ENCODE measurements at regions not wholly inside any gene's neighbourhood (a gene's known extent, or its start where the extent isn't known, plus 50 kb on each side); places are given as distances from the start of the nearest gene placed in this dataset.

GRCh38 chr2:35063836-35064235 is 1291.7 kb upstream of the CRIM1 start:
- H3K27me3 ChIP-seq (replicated peaks; ENCODE audit: control insufficient read depth, insufficient read depth, low read length): no peaks in the 10 kb centered on the region
- peaks cover 2% of the 10 kb centered on the region for H3K9me3 ChIP-seq (ENCODE audit: control insufficient read depth, low read length)
- no peak overlapping the region for H3K9ac ChIP-seq (ENCODE audit: low read length)
- DNase-seq (ENCODE audit: low read depth): no peak
- no peaks in the 10 kb centered on the region for H3K4me1 ChIP-seq (ENCODE audit: control insufficient read depth, insufficient read depth, low read length)
- no peaks in the 10 kb centered on the region for H3K36me3 ChIP-seq (ENCODE audit: control insufficient read depth, insufficient read depth, low read length, severe bottlenecking)
- no peak overlapping the region for H3K4me3 ChIP-seq (ENCODE audit: low read length)

- no peaks in the 10 kb centered on the region for H3K27me3 ChIP-seq (replicated peaks; ENCODE audit: control insufficient read depth, insufficient read depth, low read length)
- no peak overlapping the region for H3K9ac ChIP-seq (ENCODE audit: low read length)
- no peaks in the 10 kb centered on the region for H3K9me3 ChIP-seq (ENCODE audit: control insufficient read depth, low read length)
- H3K4me1 ChIP-seq (ENCODE audit: control insufficient read depth, insufficient read depth, low read length): no peaks in the 10 kb centered on the region
- H3K36me3 ChIP-seq (ENCODE audit: control insufficient read depth, insufficient read depth, low read length, severe bottlenecking): no peaks in the 10 kb centered on the region
- H3K4me3 ChIP-seq (ENCODE audit: low read length): no peak overlapping the region
- DNase-seq (ENCODE audit: low read depth): no peak
These were observed 1319.7 kb upstream of the CRIM1 start for GRCh38 chr2:35035883-35036282.

- no peak for DNase-seq (ENCODE audit: low read depth)
These were observed 1321.8 kb upstream of the CRIM1 start for GRCh38 chr2:35033748-35034147.

DNA sequence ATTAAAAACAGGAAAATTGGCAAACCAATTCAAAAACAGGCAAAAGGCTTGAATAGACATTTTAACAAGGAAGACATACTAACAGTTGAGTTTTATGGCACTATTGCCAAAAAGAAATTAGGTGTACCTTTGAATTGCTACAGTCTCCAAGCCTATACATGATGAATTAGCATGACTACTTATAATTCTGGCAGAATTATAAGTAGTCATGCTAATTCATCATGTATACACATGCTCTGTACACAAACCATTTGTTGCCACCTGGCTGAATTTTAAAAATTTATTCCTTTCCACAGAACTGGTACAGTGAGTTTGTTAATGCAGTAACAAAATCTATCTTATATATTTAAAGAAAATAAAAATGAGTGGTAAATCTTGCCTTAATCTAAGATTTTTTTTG is 1332.0 kb upstream of the CRIM1 start:
- no peak overlapping the region for H3K4me3 ChIP-seq (ENCODE audit: low read length)
- H3K9me3 ChIP-seq (ENCODE audit: control insufficient read depth, low read length): no peaks in the 10 kb centered on the region
- H3K9ac ChIP-seq (ENCODE audit: low read length): no peak overlapping the region
- H3K36me3 ChIP-seq (ENCODE audit: control insufficient read depth, insufficient read depth, low read length, severe bottlenecking): no peaks in the 10 kb centered on the region
- no peak for DNase-seq (ENCODE audit: low read depth)
- no peaks in the 10 kb centered on the region for H3K4me1 ChIP-seq (ENCODE audit: control insufficient read depth, insufficient read depth, low read length)
- H3K27me3 ChIP-seq (replicated peaks; ENCODE audit: control insufficient read depth, insufficient read depth, low read length): no peaks in the 10 kb centered on the region

More at GRCh38 chr2:35033748-35034147, 1321.8 kb upstream of the CRIM1 start:
- Histone ChIP-seq H3K9me3 (ENCODE audit: control insufficient read depth, low read length) (no peaks in the 10 kb centered on the region), H3K27me3 (replicated peaks; ENCODE audit: control insufficient read depth, insufficient read depth, low read length) (no peaks in the 10 kb centered on the region), H3K36me3 (ENCODE audit: control insufficient read depth, insufficient read depth, low read length, severe bottlenecking) (no peaks in the 10 kb centered on the region), H3K9ac (ENCODE audit: low read length) (no peak overlapping the region), H3K4me3 (ENCODE audit: low read length) (no peak overlapping the region), H3K4me1 (ENCODE audit: control insufficient read depth, insufficient read depth, low read length) (no peaks in the 10 kb centered on the region)

DNA sequence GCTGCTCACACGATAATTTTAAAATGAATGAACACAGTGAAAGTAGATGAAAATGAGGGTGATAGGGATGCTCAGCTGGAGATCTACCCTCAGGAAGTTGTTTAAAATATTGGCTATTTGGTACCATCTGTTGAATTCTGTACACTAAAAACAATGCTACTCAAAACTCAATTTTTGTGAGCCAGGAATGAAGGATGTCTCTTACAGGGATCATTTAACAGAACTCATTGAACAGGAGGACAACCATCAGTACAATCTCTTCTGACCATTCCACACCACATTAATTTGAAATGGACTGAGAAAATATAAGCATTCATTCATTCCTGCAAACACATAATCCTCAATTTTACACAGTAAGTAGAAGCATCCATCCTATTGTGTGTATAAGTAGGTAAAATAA is 1355.1 kb upstream of the CRIM1 start:
- no peaks in the 10 kb centered on the region for H3K27me3 ChIP-seq (replicated peaks; ENCODE audit: control insufficient read depth, insufficient read depth, low read length)
- H3K36me3 ChIP-seq (ENCODE audit: control insufficient read depth, insufficient read depth, low read length, severe bottlenecking): no peaks in the 10 kb centered on the region
- H3K9ac ChIP-seq (ENCODE audit: low read length): no peak overlapping the region
- no peak for DNase-seq (ENCODE audit: low read depth)
- no peaks in the 10 kb centered on the region for H3K4me1 ChIP-seq (ENCODE audit: control insufficient read depth, insufficient read depth, low read length)
- H3K4me3 ChIP-seq (ENCODE audit: low read length): no peak overlapping the region
- no peaks in the 10 kb centered on the region for H3K9me3 ChIP-seq (ENCODE audit: control insufficient read depth, low read length)

DNA sequence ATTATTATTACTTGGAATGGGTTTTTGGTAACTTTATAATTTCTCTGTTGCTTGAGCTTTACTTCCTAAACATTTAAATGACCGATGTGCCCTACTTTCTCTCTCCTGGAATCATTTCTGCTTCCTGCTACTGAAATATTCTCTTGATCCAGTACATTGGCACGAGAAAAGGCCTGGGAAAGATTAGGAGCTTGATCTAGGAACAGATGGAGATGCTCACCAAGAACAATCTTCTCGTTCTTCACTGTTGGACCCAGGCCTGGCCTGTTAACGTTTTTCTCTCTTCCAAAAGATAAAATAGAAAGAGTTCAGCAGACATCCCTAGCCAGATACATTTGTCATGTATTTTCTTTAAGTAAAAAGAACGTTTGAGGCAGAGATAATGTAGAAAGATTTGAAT is 1356.8 kb upstream of the CRIM1 start:
- Histone ChIP-seq H3K4me3 (ENCODE audit: low read length) (no peak overlapping the region), H3K9ac (ENCODE audit: low read length) (no peak overlapping the region), H3K27me3 (replicated peaks; ENCODE audit: control insufficient read depth, insufficient read depth, low read length) (no peaks in the 10 kb centered on the region), H3K36me3 (ENCODE audit: control insufficient read depth, insufficient read depth, low read length, severe bottlenecking) (no peaks in the 10 kb centered on the region), H3K4me1 (ENCODE audit: control insufficient read depth, insufficient read depth, low read length) (no peaks in the 10 kb centered on the region), H3K9me3 (ENCODE audit: control insufficient read depth, low read length) (no peaks in the 10 kb centered on the region)
- no peak for DNase-seq (ENCODE audit: low read depth)

- Histone ChIP-seq H3K27me3 (replicated peaks; ENCODE audit: control insufficient read depth, insufficient read depth, low read length) (no peaks in the 10 kb centered on the region), H3K36me3 (ENCODE audit: control insufficient read depth, insufficient read depth, low read length, severe bottlenecking) (no peaks in the 10 kb centered on the region)
These were observed 1357.8 kb upstream of the CRIM1 start for GRCh38 chr2:34997779-34998178.

GRCh38 chr2:34995196-34995595 is 1360.4 kb upstream of the CRIM1 start:
- no peak for DNase-seq (ENCODE audit: low read depth)
- Histone ChIP-seq H3K9ac (ENCODE audit: low read length) (no peak overlapping the region), H3K27me3 (replicated peaks; ENCODE audit: control insufficient read depth, insufficient read depth, low read length) (no peaks in the 10 kb centered on the region), H3K9me3 (ENCODE audit: control insufficient read depth, low read length) (peaks cover 3% of the 10 kb centered on the region), H3K36me3 (ENCODE audit: control insufficient read depth, insufficient read depth, low read length, severe bottlenecking) (no peaks in the 10 kb centered on the region), H3K4me3 (ENCODE audit: low read length) (no peak overlapping the region), H3K4me1 (ENCODE audit: control insufficient read depth, insufficient read depth, low read length) (no peaks in the 10 kb centered on the region)

More at GRCh38 chr2:34997779-34998178, 1357.8 kb upstream of the CRIM1 start:
- H3K9ac ChIP-seq (ENCODE audit: low read length): no peak overlapping the region
- no peaks in the 10 kb centered on the region for H3K4me1 ChIP-seq (ENCODE audit: control insufficient read depth, insufficient read depth, low read length)
- no peak for DNase-seq (ENCODE audit: low read depth)
- no peaks in the 10 kb centered on the region for H3K9me3 ChIP-seq (ENCODE audit: control insufficient read depth, low read length)
- H3K4me3 ChIP-seq (ENCODE audit: low read length): no peak overlapping the region

DNA sequence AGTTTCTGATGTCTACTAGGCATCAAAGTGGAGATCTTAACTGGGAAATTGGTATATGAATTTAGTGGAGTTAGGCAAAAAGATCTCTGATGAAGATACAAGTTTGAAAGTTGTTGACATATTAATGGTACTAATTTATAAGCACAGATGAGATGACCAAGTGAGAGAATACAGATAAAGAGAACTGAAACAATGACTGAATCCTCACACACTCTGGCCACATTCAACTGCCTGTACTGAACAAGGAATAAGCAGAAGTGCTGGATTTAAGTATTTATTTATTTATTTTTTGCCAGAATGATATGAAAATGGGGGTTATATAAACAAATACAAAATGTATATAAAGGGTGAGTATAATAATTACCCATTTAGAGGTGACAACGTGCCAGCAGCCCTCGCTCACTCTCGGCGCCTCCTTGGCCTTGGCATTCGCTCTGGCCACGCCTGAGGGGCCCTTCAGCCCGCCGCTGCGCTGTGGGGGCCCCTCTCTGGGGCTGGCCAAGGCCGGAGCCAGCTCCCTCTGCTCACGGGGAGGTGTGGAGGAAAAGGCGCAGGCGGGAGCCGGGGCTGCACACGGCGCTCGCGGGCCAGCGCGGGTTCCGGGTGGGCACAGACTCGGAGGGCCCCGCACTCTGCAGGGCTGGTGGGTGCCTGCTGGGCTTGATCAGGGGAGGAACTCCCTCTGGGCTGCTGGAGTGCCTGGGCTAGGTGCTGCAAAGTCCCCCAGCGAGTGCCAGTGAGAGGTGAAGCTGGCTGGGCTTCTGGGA is 1363.9 kb upstream of the CRIM1 start:
- H3K9me3 ChIP-seq (ENCODE audit: control insufficient read depth, low read length): peaks cover 3% of the 10 kb centered on the region
- H3K27me3 ChIP-seq (replicated peaks; ENCODE audit: control insufficient read depth, insufficient read depth, low read length): no peaks in the 10 kb centered on the region
- no peak overlapping the region for H3K9ac ChIP-seq (ENCODE audit: low read length)
- DNase-seq (ENCODE audit: low read depth): no peak
- H3K36me3 ChIP-seq (ENCODE audit: control insufficient read depth, insufficient read depth, low read length, severe bottlenecking): no peaks in the 10 kb centered on the region
- no peak overlapping the region for H3K4me3 ChIP-seq (ENCODE audit: low read length)
- no peaks in the 10 kb centered on the region for H3K4me1 ChIP-seq (ENCODE audit: control insufficient read depth, insufficient read depth, low read length)

- no peak for DNase-seq (ENCODE audit: low read depth)
- H3K4me3 ChIP-seq (ENCODE audit: low read length): no peak overlapping the region
- H3K27me3 ChIP-seq (replicated peaks; ENCODE audit: control insufficient read depth, insufficient read depth, low read length): no peaks in the 10 kb centered on the region
- no peaks in the 10 kb centered on the region for H3K4me1 ChIP-seq (ENCODE audit: control insufficient read depth, insufficient read depth, low read length)
- H3K36me3 ChIP-seq (ENCODE audit: control insufficient read depth, insufficient read depth, low read length, severe bottlenecking): no peaks in the 10 kb centered on the region
- H3K9ac ChIP-seq (ENCODE audit: low read length): no peak overlapping the region
- peaks cover 5% of the 10 kb centered on the region for H3K9me3 ChIP-seq (ENCODE audit: control insufficient read depth, low read length)
These were observed 1370.1 kb upstream of the CRIM1 start for GRCh38 chr2:34985474-34985873.

DNA sequence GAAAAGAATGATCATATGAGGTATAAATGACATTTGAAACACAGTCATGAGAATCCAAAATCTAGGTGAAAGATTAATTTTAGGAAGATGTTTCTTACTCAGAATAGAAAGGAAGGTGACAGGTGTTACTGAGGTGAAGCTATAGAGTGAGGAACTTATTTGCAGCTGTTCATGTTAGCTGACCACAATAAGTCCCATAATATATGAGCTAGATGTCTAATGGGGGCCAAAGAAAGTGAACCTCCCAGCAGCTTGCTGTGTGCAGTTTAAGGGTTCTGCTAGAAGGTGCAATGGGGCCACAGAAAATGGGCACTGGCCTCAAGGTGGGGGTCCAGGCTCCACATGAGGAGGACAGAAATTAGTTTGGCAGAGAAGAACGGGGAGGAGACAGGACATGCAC is 1374.9 kb upstream of the CRIM1 start:
- no peak overlapping the region for H3K4me3 ChIP-seq (ENCODE audit: low read length)
- DNase-seq (ENCODE audit: low read depth): no peak
- no peaks in the 10 kb centered on the region for H3K27me3 ChIP-seq (replicated peaks; ENCODE audit: control insufficient read depth, insufficient read depth, low read length)
- H3K9ac ChIP-seq (ENCODE audit: low read length): no peak overlapping the region
- H3K4me1 ChIP-seq (ENCODE audit: control insufficient read depth, insufficient read depth, low read length): no peaks in the 10 kb centered on the region
- H3K9me3 ChIP-seq (ENCODE audit: control insufficient read depth, low read length): peaks cover 5% of the 10 kb centered on the region
- H3K36me3 ChIP-seq (ENCODE audit: control insufficient read depth, insufficient read depth, low read length, severe bottlenecking): no peaks in the 10 kb centered on the region

DNA sequence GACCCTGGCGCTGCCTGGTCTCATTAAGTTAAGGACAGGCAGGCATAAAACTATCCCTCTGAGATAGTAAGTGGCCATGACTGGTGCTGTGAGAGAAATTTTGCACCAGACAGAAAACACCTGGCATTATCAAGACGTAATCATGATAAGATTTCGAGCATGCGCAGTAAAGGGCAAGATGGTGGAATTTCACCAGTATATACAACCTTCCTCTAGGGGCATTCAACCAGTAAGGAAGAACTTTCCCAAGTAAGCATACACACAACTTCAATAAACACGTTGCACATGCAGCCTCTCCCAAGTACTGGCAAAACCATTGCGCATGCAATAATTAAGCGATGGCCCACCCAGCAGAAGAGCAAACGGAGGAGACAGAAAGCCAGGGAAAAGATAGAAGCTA is 1376.4 kb upstream of the CRIM1 start:
- Histone ChIP-seq H3K27me3 (replicated peaks; ENCODE audit: control insufficient read depth, insufficient read depth, low read length) (no peaks in the 10 kb centered on the region), H3K9me3 (ENCODE audit: control insufficient read depth, low read length) (peaks cover 5% of the 10 kb centered on the region), H3K4me3 (ENCODE audit: low read length) (no peak overlapping the region)

More for the DNA sequence above, 1376.4 kb upstream of the CRIM1 start:
- no peak for DNase-seq (ENCODE audit: low read depth)
- Histone ChIP-seq H3K36me3 (ENCODE audit: control insufficient read depth, insufficient read depth, low read length, severe bottlenecking) (no peaks in the 10 kb centered on the region), H3K4me1 (ENCODE audit: control insufficient read depth, insufficient read depth, low read length) (no peaks in the 10 kb centered on the region), H3K9ac (ENCODE audit: low read length) (no peak overlapping the region)
